Chondrocyte (in vitro differentiated cells): ENCODE measurements at regions not wholly inside any gene's neighbourhood (a gene's known extent, or its start where the extent isn't known, plus 50 kb on each side); places are given as distances from the start of the nearest gene placed in this dataset.

Source experiments
- DNase-seq: peaks from one replicate; pipeline ENCODE4 v3.0.0; 2021; ENCODE audit warnings: mixed read lengths, low spot score
- H3K27ac Mint-ChIP-seq: one replicate; pipeline ENCODE4 v1.8.0; 2021; ENCODE audit warnings: mild to moderate bottlenecking, moderate library complexity, mixed read lengths; ENCODE audit not compliant: unreplicated experiment
- H3K27me3 Mint-ChIP-seq: 2 replicates; pipeline ENCODE4 v1.8.0; 2021; ENCODE audit warnings: low read depth, mixed read lengths
- H3K36me3 Mint-ChIP-seq: 2 replicates; pipeline ENCODE4 v1.8.0; 2021; ENCODE audit warnings: low read depth, mixed read lengths
- H3K4me1 Mint-ChIP-seq: 2 replicates; pipeline ENCODE4 v1.8.0; 2021; ENCODE audit warnings: low read depth, mild to moderate bottlenecking, mixed read lengths
- H3K4me3 Mint-ChIP-seq: one replicate; pipeline ENCODE4 v1.8.0; 2021; ENCODE audit warnings: mild to moderate bottlenecking, moderate library complexity, mixed read lengths; ENCODE audit not compliant: unreplicated experiment
- H3K9me3 Mint-ChIP-seq: 2 replicates; pipeline ENCODE4 v1.8.0; 2021; ENCODE audit warnings: low read depth, mixed read lengths
- TF ChIP-seq, protein P1 (sequence below): fragments of 200-600 bp; sonication (generic); IDR thresholded peaks from 2 replicates; pipeline ENCODE4 v1.5.0; 2021; ENCODE audit warnings: antibody characterized with exemption, mild to moderate bottlenecking, moderate library complexity

DNA sequence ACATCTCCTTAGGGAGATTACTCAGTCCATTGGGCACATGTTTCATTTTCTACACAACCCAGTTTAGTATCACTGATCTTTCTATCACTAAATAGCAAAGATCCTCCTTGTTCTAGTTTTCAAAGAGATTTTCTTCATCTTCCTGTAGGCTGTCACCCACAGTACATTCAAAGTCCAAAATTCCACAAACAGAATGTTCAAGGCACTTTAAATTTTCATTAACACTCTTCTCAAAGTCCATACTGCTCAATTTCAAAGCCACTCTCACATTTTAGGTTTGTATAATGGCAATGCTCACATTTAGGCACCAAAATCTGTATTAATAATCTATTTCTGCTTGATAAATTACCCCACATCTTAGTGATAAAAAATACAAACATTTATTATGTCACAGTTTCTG is 152.8 kb downstream of the FSIP2 start:
- H3K36me3 Mint-ChIP-seq: no peaks in the 10 kb centered on the region
- TF ChIP-seq, protein P1, sequence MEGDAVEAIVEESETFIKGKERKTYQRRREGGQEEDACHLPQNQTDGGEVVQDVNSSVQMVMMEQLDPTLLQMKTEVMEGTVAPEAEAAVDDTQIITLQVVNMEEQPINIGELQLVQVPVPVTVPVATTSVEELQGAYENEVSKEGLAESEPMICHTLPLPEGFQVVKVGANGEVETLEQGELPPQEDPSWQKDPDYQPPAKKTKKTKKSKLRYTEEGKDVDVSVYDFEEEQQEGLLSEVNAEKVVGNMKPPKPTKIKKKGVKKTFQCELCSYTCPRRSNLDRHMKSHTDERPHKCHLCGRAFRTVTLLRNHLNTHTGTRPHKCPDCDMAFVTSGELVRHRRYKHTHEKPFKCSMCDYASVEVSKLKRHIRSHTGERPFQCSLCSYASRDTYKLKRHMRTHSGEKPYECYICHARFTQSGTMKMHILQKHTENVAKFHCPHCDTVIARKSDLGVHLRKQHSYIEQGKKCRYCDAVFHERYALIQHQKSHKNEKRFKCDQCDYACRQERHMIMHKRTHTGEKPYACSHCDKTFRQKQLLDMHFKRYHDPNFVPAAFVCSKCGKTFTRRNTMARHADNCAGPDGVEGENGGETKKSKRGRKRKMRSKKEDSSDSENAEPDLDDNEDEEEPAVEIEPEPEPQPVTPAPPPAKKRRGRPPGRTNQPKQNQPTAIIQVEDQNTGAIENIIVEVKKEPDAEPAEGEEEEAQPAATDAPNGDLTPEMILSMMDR: no peak
- no peaks in the 10 kb centered on the region for H3K27me3 Mint-ChIP-seq
- H3K27ac Mint-ChIP-seq: no peak overlapping the region
- no peak for DNase-seq
- no peaks in the 10 kb centered on the region for H3K4me1 Mint-ChIP-seq
- no peaks in the 10 kb centered on the region for H3K9me3 Mint-ChIP-seq
- H3K4me3 Mint-ChIP-seq: no peak overlapping the region

DNA sequence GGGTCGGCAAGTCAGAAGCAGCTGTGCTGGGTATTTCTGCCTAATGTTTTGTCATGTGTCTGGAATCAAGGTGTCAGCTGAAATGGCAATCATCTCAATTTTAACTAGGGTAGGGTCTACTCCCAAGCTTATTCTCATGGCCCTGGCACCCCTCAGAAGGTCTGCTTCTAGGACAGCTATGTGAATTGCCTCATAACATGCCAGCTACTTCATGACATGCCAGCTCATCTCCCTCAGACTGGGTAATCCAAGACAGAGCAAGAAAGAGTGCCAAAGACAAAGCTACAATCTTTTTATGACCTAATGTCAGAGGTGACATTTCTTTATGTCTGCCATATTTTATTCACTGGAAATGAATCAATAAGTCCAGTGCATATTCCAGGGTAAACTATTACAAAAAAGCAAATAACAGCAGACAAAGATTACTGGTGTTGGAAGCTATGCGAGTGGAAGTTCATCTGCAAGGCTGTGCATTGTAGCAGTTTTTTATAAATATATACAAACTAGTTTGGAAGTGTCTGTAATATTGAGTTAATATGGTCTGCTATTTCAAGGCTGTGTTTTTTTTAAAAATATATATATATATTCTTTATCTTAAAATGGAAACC is 153.3 kb downstream of the FSIP2 start:
- Mint-ChIP-seq H3K4me1 (no peaks in the 10 kb centered on the region), H3K27me3 (no peaks in the 10 kb centered on the region)

DNA sequence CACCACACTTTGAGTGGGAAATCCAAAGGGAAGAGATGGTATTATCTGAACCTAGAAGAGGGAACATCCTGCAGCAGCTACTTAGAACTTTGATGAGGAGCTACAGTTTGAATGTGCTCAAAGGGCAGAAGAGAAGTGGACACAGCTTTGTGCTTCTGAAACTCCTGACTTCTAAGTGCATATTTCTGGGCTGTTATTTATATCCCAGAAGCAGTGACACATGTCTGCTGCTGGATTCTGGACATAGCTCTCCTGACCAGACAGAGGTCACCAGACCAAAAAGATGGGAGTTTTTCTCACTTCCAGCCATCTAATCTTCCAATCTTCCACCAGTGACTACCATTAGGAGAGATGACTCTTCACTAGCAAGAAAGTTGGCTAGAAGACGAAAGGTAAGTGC is 153.9 kb downstream of the FSIP2 start:
- H3K27ac Mint-ChIP-seq: no peak overlapping the region
- H3K36me3 Mint-ChIP-seq: no peaks in the 10 kb centered on the region
- DNase-seq: no peak
- TF ChIP-seq, protein P1: no peak
- no peaks in the 10 kb centered on the region for H3K9me3 Mint-ChIP-seq
- no peak overlapping the region for H3K4me3 Mint-ChIP-seq
- no peaks in the 10 kb centered on the region for H3K4me1 Mint-ChIP-seq
- H3K27me3 Mint-ChIP-seq: no peaks in the 10 kb centered on the region

More for the DNA sequence above, 153.3 kb downstream of the FSIP2 start:
- TF ChIP-seq, protein P1: no peak
- Mint-ChIP-seq H3K9me3 (no peaks in the 10 kb centered on the region), H3K36me3 (no peaks in the 10 kb centered on the region), H3K27ac (no peak overlapping the region), H3K4me3 (no peak overlapping the region)
- no peak for DNase-seq

DNA sequence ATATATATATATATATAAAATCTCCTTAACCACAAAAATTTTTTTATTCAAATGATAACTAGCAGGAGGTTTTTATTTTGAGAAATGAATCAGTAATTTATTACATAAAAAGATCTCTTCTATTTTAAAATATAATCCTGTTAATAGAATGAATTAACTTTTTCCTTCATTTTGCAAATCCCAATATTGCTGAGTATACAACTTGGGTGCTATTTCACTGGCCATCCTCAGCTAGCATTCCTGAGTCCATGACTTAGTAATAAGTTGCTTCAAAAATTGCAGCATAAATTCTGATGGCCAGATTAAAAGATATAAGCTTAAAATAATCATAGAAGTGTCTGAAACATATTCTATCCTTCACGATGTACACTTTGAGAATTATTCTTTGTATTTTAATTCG is 155.6 kb downstream of the FSIP2 start:
- H3K27ac Mint-ChIP-seq: no peak overlapping the region
- TF ChIP-seq, protein P1: no peak
- H3K36me3 Mint-ChIP-seq: no peaks in the 10 kb centered on the region
- H3K27me3 Mint-ChIP-seq: no peaks in the 10 kb centered on the region
- no peak for DNase-seq
- H3K9me3 Mint-ChIP-seq: no peaks in the 10 kb centered on the region
- no peaks in the 10 kb centered on the region for H3K4me1 Mint-ChIP-seq
- H3K4me3 Mint-ChIP-seq: no peak overlapping the region

DNA sequence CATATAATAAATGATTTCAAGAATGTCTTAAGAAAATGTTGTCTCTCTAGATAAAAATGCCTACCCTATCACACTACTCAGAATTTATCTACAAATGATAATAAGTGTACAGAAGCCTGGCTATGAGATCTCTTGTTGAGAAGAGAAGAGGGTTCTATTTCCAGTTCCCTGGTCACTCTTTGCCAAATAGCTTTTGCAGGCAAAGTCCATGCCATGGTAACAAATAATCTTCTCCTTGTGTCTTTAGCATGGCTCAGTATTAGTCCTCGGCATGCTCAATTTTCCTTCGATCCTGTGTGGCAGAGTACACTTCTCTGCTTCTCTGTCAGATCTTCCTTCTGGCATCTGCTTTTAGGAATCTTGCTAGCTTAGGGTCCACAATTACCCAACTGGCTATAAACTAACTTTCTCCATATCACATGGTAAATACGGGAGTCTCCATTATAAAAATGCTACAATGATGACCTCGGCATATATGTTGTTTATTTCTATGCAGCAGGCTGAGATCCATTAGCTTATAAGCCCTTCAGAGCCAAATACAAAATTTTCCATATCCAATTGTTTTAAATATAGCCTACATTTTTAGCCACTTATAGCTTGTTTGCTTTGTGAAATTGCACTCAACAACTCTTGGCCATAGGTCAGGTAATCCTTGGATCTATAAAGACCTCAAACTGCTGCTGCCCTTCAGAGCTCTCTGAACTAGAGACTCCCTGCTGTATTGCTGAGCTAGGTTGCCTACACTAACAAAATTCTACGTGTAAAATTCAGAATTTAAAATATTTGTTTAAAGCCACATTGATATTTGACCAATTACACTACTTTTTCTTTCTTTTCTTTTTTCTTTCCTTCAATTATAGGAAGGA is 157.5 kb downstream of the FSIP2 start:
- H3K27me3 Mint-ChIP-seq: no peaks in the 10 kb centered on the region

More for the DNA sequence above, 157.5 kb downstream of the FSIP2 start:
- TF ChIP-seq, protein P1: no peak
- Mint-ChIP-seq H3K27ac (no peak overlapping the region), H3K36me3 (no peaks in the 10 kb centered on the region), H3K4me3 (no peak overlapping the region), H3K4me1 (no peaks in the 10 kb centered on the region), H3K9me3 (no peaks in the 10 kb centered on the region)
- DNase-seq: no peak
